GM13977 (cell line): ENCODE measurements at regions not wholly inside any gene's neighbourhood (a gene's known extent, or its start where the extent isn't known, plus 50 kb on each side); places are given as distances from the start of the nearest gene placed in this dataset.

Experiments
- DNase-seq: peaks from one replicate; pipeline ENCODE4 v3.0.0; 2012; ENCODE audit warnings: low spot score
- CTCF ChIP-seq: IDR thresholded peaks from 2 replicates; pipeline ENCODE4 v1.5.1; 2012; ENCODE audit warnings: mild to moderate bottlenecking, control low read depth; ENCODE audit not compliant: insufficient read depth; ENCODE audit errors: extremely low read depth, missing control alignments
- in situ Hi-C: fragments of 300-500 bp; cut with MboI; formaldehyde crosslinking; loops from one replicate; pipeline ENCODE4 v1.12.0; 2022; ENCODE audit warnings: low sequenced_read_pairs, low pct_unique_long_range_greater_than_20kb, mixed read lengths, inconsistent platforms; ENCODE audit not compliant: unreplicated experiment

GRCh38 chr10:44703241-44704155, 207.6 kb upstream of the TMEM72 start:
- no peak for TF ChIP-seq CTCF
- in situ Hi-C loops = no loop called here
- no peak for DNase-seq

GRCh38 chr10:44704616-44705015, 206.5 kb upstream of the TMEM72 start:
- in situ Hi-C loops = no loop called here
- no peak for TF ChIP-seq CTCF

GRCh38 chr10:44706745-44707144, 204.4 kb upstream of the TMEM72 start:
- DNase-seq = no peak
- in situ Hi-C loops = no loop called here
- no peak for TF ChIP-seq CTCF

More at GRCh38 chr10:44704616-44705015, 206.5 kb upstream of the TMEM72 start:
- no peak for DNase-seq

GRCh38 chr10:44713307-44713706, 197.8 kb upstream of the TMEM72 start:
- in situ Hi-C loops = no loop called here
- no peak for TF ChIP-seq CTCF
- no peak for DNase-seq

- no peak for TF ChIP-seq CTCF
- in situ Hi-C loops = no loop called here
- no peak for DNase-seq
These were observed 196.7 kb upstream of the TMEM72 start for GRCh38 chr10:44714451-44714850.

GRCh38 chr10:44715136-44715535, 196.0 kb upstream of the TMEM72 start:
- in situ Hi-C loops = no loop called here
- DNase-seq = no peak
- no peak for TF ChIP-seq CTCF
